ENCODE measurements at regions not wholly inside any gene's neighbourhood (a gene's known extent, or its start where the extent isn't known, plus 50 kb on each side); places are given as distances from the start of the nearest gene placed in this dataset.

DNA sequence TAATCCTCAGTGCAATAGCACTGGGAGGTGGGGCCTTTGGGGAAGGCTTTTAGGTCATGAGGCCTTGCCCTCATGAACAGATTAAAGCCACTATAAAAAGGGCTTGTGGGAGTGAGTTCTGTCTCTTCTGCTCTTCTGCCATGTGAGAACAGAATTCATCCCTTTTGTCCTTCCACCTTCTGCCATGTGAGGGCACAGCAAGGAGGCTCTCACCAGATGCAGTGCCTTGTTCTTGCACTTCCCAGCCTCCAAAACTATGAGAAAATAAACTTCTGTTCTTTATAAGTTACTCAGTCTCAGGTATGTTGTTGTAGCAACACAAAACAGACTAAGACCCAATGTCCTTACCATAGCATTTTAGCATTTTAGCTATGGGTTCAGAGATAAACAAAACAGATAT, 81.7 kb upstream of the CPLX2 start:
- no peak overlapping the region for H3K9ac ChIP-seq (ENCODE audit: control insufficient read depth, insufficient read depth, low read length)
- POLR2A ChIA-PET, result no interaction called here
- H3K4me1 ChIP-seq (ENCODE audit: control insufficient read depth, insufficient read depth, low read length), result no peaks in the 10 kb centered on the region
- H3K9me3 ChIP-seq (replicated peaks; ENCODE audit: control insufficient read depth, insufficient read depth, low read length), result no peaks in the 10 kb centered on the region; the same call in 2 of the 3 replicates
- DNase-seq (ENCODE audit: low read depth, low spot score), result no peak
- in situ Hi-C loops (cut with MboI), result no loop called here
- BruUV-seq (replicated peaks), result no TSS peak
- no peak overlapping the region for H3K27ac ChIP-seq (ENCODE audit: control insufficient read depth, insufficient read depth)
- no peak overlapping the region for H3K4me3 ChIP-seq
- no peaks in the 10 kb centered on the region for H3K36me3 ChIP-seq (ENCODE audit: control insufficient read depth in 2 of 2, insufficient read depth in 2 of 2, low read length in 1 of 2)
- H2AFZ ChIP-seq (ENCODE audit: control insufficient read depth, low read depth, low read length), result no peak overlapping the region
- intact Hi-C loops (cut with micrococcal nuclease; ENCODE audit: unreplicated experiment), result no loop called here
- no peak for TF ChIP-seq PRDM15 (CRISPR knock-in tag; IDR thresholded peaks at IDR 0.05)
- TF ChIP-seq MYC (IDR thresholded peaks at IDR 0.05; ENCODE audit: insufficient read depth, insufficient read length, insufficient replicate concordance, low read length, severe bottlenecking), result no peak
- TF ChIP-seq HCFC1 (IDR thresholded peaks at IDR 0.05; ENCODE audit: low read length), result no peak
- no peak for TF ChIP-seq DPF2 (IDR thresholded peaks at IDR 0.05)
- no peaks in the 10 kb centered on the region for H4K20me1 ChIP-seq (ENCODE audit: control insufficient read depth, insufficient read depth)
- SMC1A ChIA-PET (ENCODE audit: uncharacterized antibody, unreplicated experiment), result interaction anchor here (0.7 kb wide), 1 partner anchor 48 kb away, joined by 3 read pairs; no protein-coding TSS in a partner anchor
- RAD21 ChIA-PET (ENCODE audit: unreplicated experiment), result no interaction called here
- peaks cover 0 to 2% of the 10 kb centered on the region in 2 experiments; a peak in 1 of 4 replicates for H3K27me3 ChIP-seq (replicated peaks in 1 of 2; ENCODE audit: control insufficient read depth in 2 of 2, insufficient read depth in 2 of 2, low read length in 1 of 2)
- no peak for FAIRE-seq
- H3K4me2 ChIP-seq (ENCODE audit: control insufficient read depth, insufficient read depth), result no peak overlapping the region
- no peak for ATAC-seq
- H3K79me2 ChIP-seq (ENCODE audit: control insufficient read depth, insufficient read depth, low read length), result no peaks in the 10 kb centered on the region
- CTCF ChIA-PET, result no interaction called here

DNA sequence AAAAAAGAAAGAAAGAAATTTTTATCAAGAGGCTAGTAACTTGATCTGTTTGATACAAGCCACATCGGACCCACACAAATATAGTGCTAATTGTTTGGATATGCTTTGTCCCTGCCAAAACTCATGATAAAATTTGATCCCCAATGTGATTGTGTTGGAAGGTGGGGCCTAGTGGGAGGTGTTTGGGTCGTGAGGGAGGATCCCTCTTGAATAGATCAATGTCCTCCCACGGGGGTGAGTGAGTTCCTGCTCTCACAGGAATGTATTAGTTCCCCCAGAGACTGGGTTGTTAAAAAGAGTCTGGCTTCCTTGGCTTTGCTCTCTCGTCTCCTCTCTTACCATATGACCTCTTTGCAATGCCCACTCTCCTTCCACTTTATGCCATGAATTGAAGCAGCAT, 80.6 kb upstream of the CPLX2 start:
- SMC1A ChIA-PET (ENCODE audit: uncharacterized antibody, unreplicated experiment), result no interaction called here
- RAD21 ChIA-PET (ENCODE audit: unreplicated experiment), result no interaction called here
- in situ Hi-C loops (cut with MboI), result no loop called here
- Histone ChIP-seq H3K27me3 (replicated peaks in 1 of 2; ENCODE audit: control insufficient read depth in 2 of 2, insufficient read depth in 2 of 2, low read length in 1 of 2) (peaks cover 0 to 2% of the 10 kb centered on the region in 2 experiments; a peak in 1 of 4 replicates), H3K9me3 (replicated peaks; ENCODE audit: control insufficient read depth, insufficient read depth, low read length) (no peaks in the 10 kb centered on the region; the same call in 2 of the 3 replicates), H3K36me3 (ENCODE audit: control insufficient read depth in 2 of 2, insufficient read depth in 2 of 2, low read length in 1 of 2) (no peaks in the 10 kb centered on the region), H3K9ac (ENCODE audit: control insufficient read depth, insufficient read depth, low read length) (no peak overlapping the region), H3K4me2 (ENCODE audit: control insufficient read depth, insufficient read depth) (no peak overlapping the region), H4K20me1 (ENCODE audit: control insufficient read depth, insufficient read depth) (no peaks in the 10 kb centered on the region), H2AFZ (ENCODE audit: control insufficient read depth, low read depth, low read length) (no peak overlapping the region), H3K4me1 (ENCODE audit: control insufficient read depth, insufficient read depth, low read length) (no peaks in the 10 kb centered on the region), H3K79me2 (ENCODE audit: control insufficient read depth, insufficient read depth, low read length) (no peaks in the 10 kb centered on the region), H3K27ac (ENCODE audit: control insufficient read depth, insufficient read depth) (no peak overlapping the region), H3K4me3 (no peak overlapping the region)
- BruUV-seq (replicated peaks), result no TSS peak
- 25% methylated on average over 4 of the region's 4 CpGs for WGBS (ENCODE audit: insufficient coverage, insufficient replicate concordance, low lambda C conversion rate, missing lambda C conversion rate)
- DNase-seq (ENCODE audit: low read depth, low spot score), result no peak
- FAIRE-seq, result no peak
- CTCF ChIA-PET, result no interaction called here
- POLR2A ChIA-PET, result no interaction called here
- intact Hi-C loops (cut with micrococcal nuclease; ENCODE audit: unreplicated experiment), result no loop called here
- no peak for ATAC-seq
- TF ChIP-seq CHD2 (IDR thresholded peaks at IDR 0.05; ENCODE audit: borderline replicate concordance, low read depth, low read length) (no peak), JUND (IDR thresholded peaks at IDR 0.05; ENCODE audit: low read depth, low read length) (no peak), PAX8 (IDR thresholded peaks at IDR 0.05) (no peak), SMC3 (IDR thresholded peaks at IDR 0.05; ENCODE audit: borderline replicate concordance, low read length) (no peak), IRF3 (IDR thresholded peaks at IDR 0.05) (no peak), RBBP5 (conservative IDR thresholded peaks at IDR 0.05) (no peak), SP1 (IDR thresholded peaks at IDR 0.05; ENCODE audit: low read depth, low read length) (no peak), ETV6 (conservative IDR thresholded peaks at IDR 0.05 in 1 of 2, IDR thresholded peaks at IDR 0.05 in 1 of 2; ENCODE audit: borderline replicate concordance in 1 of 2, low read depth in 1 of 2) (no peak), RELA (IDR thresholded peaks at IDR 0.05; ENCODE audit: borderline replicate concordance, partially characterized antibody) (no peak), KLF5 (IDR thresholded peaks at IDR 0.05; ENCODE audit: partially characterized antibody) (no peak), NR2C1 (IDR thresholded peaks at IDR 0.05) (no peak), POLR2AphosphoS5 (IDR thresholded peaks at IDR 0.05; ENCODE audit: low read length) (no peak)
